ENCODE measurements at regions not wholly inside any gene's neighbourhood (a gene's known extent, or its start where the extent isn't known, plus 50 kb on each side); places are given as distances from the start of the nearest gene placed in this dataset.

DNA sequence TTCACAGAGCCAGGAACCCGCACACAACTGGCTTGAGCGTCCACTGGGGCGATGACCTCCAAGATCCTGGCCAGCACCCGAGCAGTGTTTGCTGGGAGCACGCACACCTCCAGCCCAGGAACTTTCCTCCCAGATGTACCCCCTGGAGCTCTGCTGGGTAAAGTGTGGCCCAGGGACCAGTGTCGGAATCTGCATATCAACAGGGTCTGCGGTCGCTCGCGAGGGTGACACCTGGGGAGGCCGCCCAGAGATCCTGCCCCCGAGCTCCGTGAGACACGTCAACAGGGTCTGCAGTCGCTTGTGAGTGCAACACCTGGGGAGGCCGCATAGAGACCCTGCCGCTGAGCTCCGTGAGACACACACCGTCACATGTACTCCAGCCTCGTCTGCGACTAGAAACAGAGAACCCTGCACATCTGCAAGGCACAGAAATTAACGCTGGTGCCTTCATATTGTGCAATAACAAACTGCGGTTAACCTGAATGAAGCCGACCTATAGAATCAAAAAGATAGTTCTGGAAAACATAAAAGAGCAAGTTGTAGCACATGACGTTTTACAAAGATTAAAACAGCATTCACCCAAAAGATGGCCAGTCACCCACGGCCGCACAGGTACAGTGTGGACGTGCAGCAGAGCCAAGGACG lies 172.4 kb downstream of the BRD1 start:
- ChIA-PET CTCF (no interaction called here), POLR2A (no interaction called here)
- no peaks in the 10 kb centered on the region for H3K4me1 ChIP-seq (ENCODE audit: control insufficient read depth, insufficient read depth, low read length)
- DNase-seq (ENCODE audit: low read depth, low spot score) (no peak), ATAC-seq (no peak)
- intact Hi-C loops (cut with micrococcal nuclease; ENCODE audit: unreplicated experiment): no loop called here
- no peaks in the 10 kb centered on the region for H3K9me3 ChIP-seq (ENCODE audit: control insufficient read depth, insufficient read depth, low read depth, low read length)
- in situ Hi-C loops (cut with HindIII; ENCODE audit: low pct_unique_long_range_greater_than_20kb, low sequenced_read_pairs): no loop called here
- no peak overlapping the region for H3K4me3 ChIP-seq (ENCODE audit: low read depth in 2 of 2, low read length in 2 of 2)
- H3K27ac ChIP-seq (ENCODE audit: low read length): no peak overlapping the region
- H3K27me3 ChIP-seq (ENCODE audit: control insufficient read depth, insufficient read depth, low read length): peaks cover 2% of the 10 kb centered on the region; the same call in 1 of the 2 replicates
- no peaks in the 10 kb centered on the region for H3K36me3 ChIP-seq (ENCODE audit: control insufficient read depth, insufficient read depth, low read length)
- no TSS peak for BruUV-seq (replicated peaks)
- TF ChIP-seq CTCF (IDR thresholded peaks at IDR 0.05) (no peak), POLR2AphosphoS5 (IDR thresholded peaks at IDR 0.05; ENCODE audit: low read depth, low read length) (no peak)

DNA sequence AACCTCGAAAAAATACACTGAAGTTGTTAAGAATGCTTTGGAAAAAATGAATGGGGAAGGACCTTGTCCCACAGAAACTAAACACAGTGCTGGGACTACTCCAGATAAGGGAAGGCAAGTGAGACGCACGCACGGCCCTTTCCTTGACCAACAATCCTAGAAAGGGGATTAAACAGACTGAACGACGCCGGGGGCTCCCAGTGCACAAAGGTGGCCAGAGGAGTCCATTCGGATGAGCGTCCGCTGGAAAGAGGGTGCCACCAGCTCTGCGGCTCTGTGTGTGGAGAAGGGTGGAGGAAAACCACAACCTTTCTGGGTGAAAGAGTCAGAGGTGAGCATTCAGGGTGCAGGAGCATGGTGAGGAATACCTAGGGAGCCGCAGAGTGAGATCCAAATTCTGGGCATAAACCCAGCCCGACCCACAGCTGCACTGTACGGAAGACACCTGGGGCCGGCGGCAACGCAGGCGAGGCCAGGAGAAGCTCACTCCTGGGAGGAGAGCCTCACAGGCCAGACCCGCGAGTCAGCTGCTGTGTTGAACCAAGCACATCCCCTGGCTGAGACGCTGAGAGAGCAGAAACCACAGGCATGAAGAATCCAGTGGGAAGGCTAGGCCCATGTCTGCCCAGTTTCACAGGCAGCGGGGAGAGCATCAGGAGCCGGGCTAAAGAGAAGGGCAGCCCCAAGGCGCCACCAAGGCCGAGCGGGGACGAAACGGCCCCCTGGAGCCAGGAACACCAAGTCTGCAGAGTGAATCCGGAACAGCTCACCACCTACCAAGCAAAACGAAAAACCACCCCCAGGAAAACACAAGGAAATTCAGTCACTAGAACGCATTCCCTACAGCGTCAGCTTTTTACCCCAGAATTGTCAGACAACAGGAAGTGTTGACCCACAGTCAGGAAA lies 177.1 kb downstream of the BRD1 start:
- DNase-seq (ENCODE audit: low read depth, low spot score) (no peak), ATAC-seq (no peak)
- intact Hi-C loops (cut with micrococcal nuclease; ENCODE audit: unreplicated experiment): no loop called here
- H3K27ac ChIP-seq (ENCODE audit: low read length): no peak overlapping the region
- no TSS peak for BruUV-seq (replicated peaks)
- H3K4me1 ChIP-seq (ENCODE audit: control insufficient read depth, insufficient read depth, low read length): no peaks in the 10 kb centered on the region
- H3K9me3 ChIP-seq (ENCODE audit: control insufficient read depth, insufficient read depth, low read depth, low read length): no peaks in the 10 kb centered on the region
- peaks cover 2% of the 10 kb centered on the region; the same call in 1 of the 2 replicates for H3K27me3 ChIP-seq (ENCODE audit: control insufficient read depth, insufficient read depth, low read length)
- H3K36me3 ChIP-seq (ENCODE audit: control insufficient read depth, insufficient read depth, low read length): no peaks in the 10 kb centered on the region
- no peak overlapping the region for H3K4me3 ChIP-seq (ENCODE audit: low read depth in 2 of 2, low read length in 2 of 2)
- POLR2A ChIA-PET: no interaction called here
- CTCF ChIA-PET: interaction anchor here (1.2 kb wide), 1 partner anchor 8 kb away, joined by 3 read pairs; no protein-coding TSS in a partner anchor
- no peak for TF ChIP-seq SIN3A (IDR thresholded peaks at IDR 0.05; ENCODE audit: borderline replicate concordance, insufficient read depth, low read depth, low read length)
- no peak for TF ChIP-seq CTCF (IDR thresholded peaks at IDR 0.05)
- no peak for TF ChIP-seq REST (IDR thresholded peaks at IDR 0.05; ENCODE audit: insufficient read depth in 1 of 2, low read depth in 2 of 2, low read length in 1 of 2)
- no peak for TF ChIP-seq POLR2AphosphoS5 (IDR thresholded peaks at IDR 0.05; ENCODE audit: low read depth, low read length)
- no peak for TF ChIP-seq TCF7L2 (IDR thresholded peaks at IDR 0.05; ENCODE audit: low read depth, low read length)
- in situ Hi-C loops (cut with HindIII; ENCODE audit: low pct_unique_long_range_greater_than_20kb, low sequenced_read_pairs): no loop called here

Measured in Panc1 (cell line).